Subcutaneous abdominal adipose tissue (tissue), 5 donors: ENCODE measurements at regions not wholly inside any gene's neighbourhood (a gene's known extent, or its start where the extent isn't known, plus 50 kb on each side); places are given as distances from the start of the nearest gene placed in this dataset.

ENCODE experiments used
- H3K27ac ChIP-seq: one replicate; pipeline ENCODE4 v1.7.0; 2013; ENCODE audit warnings: low read depth, mild to moderate bottlenecking, inconsistent platforms, low read length, moderate library complexity
- H3K27me3 ChIP-seq, 5 donors: one replicate each; pipeline ENCODE4 v1.7.0; 2013; ENCODE audit warnings: low read length in 5 of 5, inconsistent platforms in 1 of 5; ENCODE audit not compliant: control insufficient read depth in 5 of 5, insufficient read depth in 4 of 5
- H3K36me3 ChIP-seq, 5 donors: one replicate each; pipeline ENCODE4 v1.7.0; 2013; ENCODE audit warnings: low read length in 5 of 5; ENCODE audit not compliant: control insufficient read depth in 5 of 5, insufficient read depth in 5 of 5
- H3K4me1 ChIP-seq, 5 donors: one replicate each; pipeline ENCODE4 v1.7.0; 2013; ENCODE audit warnings: low read length in 5 of 5, mild to moderate bottlenecking in 3 of 5, moderate library complexity in 1 of 5; ENCODE audit not compliant: control insufficient read depth in 5 of 5, insufficient read depth in 5 of 5
- H3K4me3 ChIP-seq, 5 donors: one replicate each; pipeline ENCODE4 v1.7.0; 2013; ENCODE audit warnings: low read length in 5 of 5, low read depth in 1 of 5
- H3K9ac ChIP-seq, 5 donors: one replicate each; pipeline ENCODE4 v1.7.0; 2013; ENCODE audit warnings: low read length in 5 of 5, mild to moderate bottlenecking in 4 of 5, moderate library complexity in 3 of 5
- H3K9me3 ChIP-seq, 5 donors: one replicate each; pipeline ENCODE4 v1.7.0; 2013; ENCODE audit warnings: low read length in 5 of 5; ENCODE audit not compliant: control insufficient read depth in 5 of 5
- donor health status: healthy.
- donor health status: healthy.
- donor health status: healthy.
- donor health status: healthy.
- donor health status: healthy.

DNA sequence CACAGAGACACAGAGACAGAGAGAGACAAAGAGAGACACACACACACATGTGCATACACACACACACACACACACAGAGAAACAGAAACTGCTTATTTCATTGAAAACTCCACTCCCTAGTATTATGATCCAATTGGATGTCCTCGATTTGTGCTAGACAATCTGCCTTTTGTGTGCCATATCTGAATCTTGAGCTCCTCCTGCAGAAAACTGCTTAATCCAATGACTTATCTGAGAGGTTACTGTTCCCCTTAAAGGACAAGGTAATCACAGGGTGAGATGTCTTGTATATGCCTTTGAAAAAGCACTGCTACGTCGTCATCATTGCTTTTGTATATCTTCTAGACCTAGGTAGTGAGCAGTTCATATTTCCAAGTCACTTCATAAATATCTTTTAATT is 371.5 kb downstream of the LRIG3 start:
- no peak overlapping the region for H3K9ac ChIP-seq
- H3K36me3 ChIP-seq = no peaks in the 10 kb centered on the region
- H3K27ac ChIP-seq = no peak overlapping the region

DNA sequence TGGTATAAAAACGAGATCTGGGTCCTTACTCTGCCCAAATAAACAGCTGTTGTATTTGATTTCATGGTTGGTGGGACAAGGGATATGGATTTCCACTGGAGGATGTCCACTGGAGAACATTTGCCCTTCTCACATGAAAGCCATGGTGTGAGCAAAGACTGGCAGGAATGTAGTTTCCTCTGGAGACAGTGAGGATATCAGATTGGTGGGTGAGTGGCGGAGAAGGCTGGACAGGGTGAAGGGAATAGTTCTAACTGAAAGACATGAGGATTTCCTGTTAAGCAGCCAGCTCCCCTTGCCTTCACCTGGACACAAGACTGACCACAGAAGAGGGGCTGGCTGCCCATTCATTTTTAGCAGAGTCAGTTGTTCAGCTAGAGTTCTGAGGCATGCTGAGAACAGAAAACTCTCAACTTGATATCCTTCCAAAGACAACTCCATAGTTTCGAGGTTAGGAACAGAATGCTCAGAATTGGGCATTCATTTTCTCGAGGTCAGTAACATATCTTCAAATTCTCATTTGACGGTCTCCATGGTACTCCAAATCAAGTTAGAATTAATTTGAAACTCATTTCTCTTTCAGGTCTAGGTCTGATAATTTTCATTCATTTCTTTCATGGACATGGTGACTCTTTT is 365.7 kb downstream of the LRIG3 start:
- H3K36me3 ChIP-seq = no peaks in the 10 kb centered on the region
- H3K4me3 ChIP-seq = no peak overlapping the region
- no peak overlapping the region for H3K9ac ChIP-seq
- H3K27ac ChIP-seq = no peak overlapping the region
- H3K9me3 ChIP-seq = no peaks in the 10 kb centered on the region
- no peaks in the 10 kb centered on the region for H3K27me3 ChIP-seq
- H3K4me1 ChIP-seq = peaks cover 0 to 4% (median 0%) of the 10 kb centered on the region in 5 donors

More for the DNA sequence above, 371.5 kb downstream of the LRIG3 start:
- no peaks in the 10 kb centered on the region for H3K4me1 ChIP-seq
- no peaks in the 10 kb centered on the region for H3K9me3 ChIP-seq
- no peak overlapping the region for H3K4me3 ChIP-seq
- no peaks in the 10 kb centered on the region for H3K27me3 ChIP-seq

DNA sequence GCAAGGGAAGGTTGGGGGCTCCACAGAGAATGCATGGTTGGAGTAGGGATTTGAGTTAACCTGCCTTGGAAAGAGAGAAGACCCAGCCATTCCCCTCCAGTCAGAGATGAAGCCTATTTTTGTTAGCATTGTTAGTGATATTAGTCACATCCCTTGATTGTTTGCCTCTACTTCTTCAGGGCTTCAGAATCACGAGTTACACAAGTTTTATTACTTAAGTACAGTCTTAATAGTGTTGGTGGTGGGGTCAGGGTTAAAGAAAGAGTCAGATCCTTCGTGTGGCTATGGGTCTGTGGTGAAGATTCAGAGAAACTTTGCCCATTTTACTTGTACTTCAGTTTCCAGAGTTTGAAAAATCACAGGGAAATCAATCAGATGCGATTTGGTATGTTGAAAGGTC is 363.1 kb downstream of the LRIG3 start:
- Histone ChIP-seq H3K27ac (no peak overlapping the region), H3K27me3 (no peaks in the 10 kb centered on the region), H3K4me3 (no peak overlapping the region), H3K4me1 (peaks cover 0 to 4% (median 0%) of the 10 kb centered on the region in 5 donors), H3K36me3 (no peaks in the 10 kb centered on the region), H3K9ac (no peak overlapping the region), H3K9me3 (no peaks in the 10 kb centered on the region)

DNA sequence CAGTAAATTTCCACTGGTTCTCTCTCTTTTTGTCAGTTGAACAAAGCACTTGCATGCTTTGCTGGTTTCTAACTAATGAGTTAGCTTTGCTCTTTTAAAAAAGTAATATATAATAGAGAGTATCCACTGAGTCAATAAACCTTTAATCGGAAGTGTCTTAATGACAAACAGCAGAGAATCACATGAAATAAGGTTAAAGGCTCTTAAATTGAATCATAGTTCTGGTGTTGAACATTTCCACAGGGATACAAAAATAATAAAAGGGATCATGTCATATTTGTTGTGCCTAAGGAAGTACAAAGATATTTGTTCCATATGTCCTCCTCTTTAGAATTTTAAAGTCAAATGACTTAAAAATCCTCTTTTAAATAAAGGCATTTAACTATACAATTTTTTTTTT is 362.6 kb downstream of the LRIG3 start:
- H3K27ac ChIP-seq = no peak overlapping the region
- H3K9me3 ChIP-seq = no peaks in the 10 kb centered on the region
- H3K9ac ChIP-seq = no peak overlapping the region
- H3K4me3 ChIP-seq = no peak overlapping the region
- H3K27me3 ChIP-seq = no peaks in the 10 kb centered on the region
- H3K4me1 ChIP-seq = peaks cover 0 to 4% (median 0%) of the 10 kb centered on the region in 5 donors
- H3K36me3 ChIP-seq = no peaks in the 10 kb centered on the region

DNA sequence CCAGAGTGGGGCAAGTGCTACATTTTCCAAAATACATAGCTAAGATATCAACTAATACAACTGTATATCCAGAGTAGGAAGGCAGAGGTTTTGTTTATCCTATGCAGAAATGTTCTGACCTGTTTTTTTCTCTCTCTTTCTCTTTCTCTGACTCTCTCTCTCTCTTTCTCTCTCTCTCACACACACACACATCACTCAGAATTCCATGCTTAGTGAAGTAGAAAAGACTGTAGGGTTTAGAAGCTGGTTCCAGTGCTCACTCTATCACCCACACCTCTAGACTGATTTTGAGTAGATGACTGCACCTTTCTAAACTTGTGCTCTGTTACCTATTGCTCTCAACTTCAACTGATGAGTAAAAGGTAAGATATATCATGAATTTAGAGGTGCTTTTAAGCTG is 356.7 kb downstream of the LRIG3 start:
- Histone ChIP-seq H3K9ac (no peak overlapping the region), H3K27ac (no peak overlapping the region), H3K4me1 (no peaks in the 10 kb centered on the region), H3K9me3 (no peaks in the 10 kb centered on the region), H3K27me3 (no peaks in the 10 kb centered on the region), H3K36me3 (no peaks in the 10 kb centered on the region), H3K4me3 (no peak overlapping the region)

DNA sequence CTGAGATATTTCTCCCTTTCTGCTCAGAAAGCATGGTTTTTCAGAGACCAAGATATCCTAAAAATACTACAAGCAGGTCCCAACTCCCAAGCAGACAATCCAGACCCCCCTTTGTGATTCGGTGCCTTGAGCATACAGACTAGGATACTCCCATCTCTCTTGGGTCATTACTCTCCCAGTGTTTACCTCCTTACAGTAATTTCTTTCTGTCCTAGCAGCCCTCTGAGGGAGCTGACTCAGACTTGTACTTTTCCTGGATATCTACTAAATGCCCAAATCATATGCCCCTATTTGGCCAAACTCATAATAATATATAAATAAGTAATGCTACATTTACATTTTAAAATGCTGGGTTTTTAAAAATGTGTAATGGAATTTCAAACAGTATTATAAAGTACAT is 355.6 kb downstream of the LRIG3 start:
- no peaks in the 10 kb centered on the region for H3K4me1 ChIP-seq
- no peaks in the 10 kb centered on the region for H3K36me3 ChIP-seq
- no peak overlapping the region for H3K4me3 ChIP-seq
- no peak overlapping the region for H3K27ac ChIP-seq
- H3K9ac ChIP-seq = no peak overlapping the region
- no peaks in the 10 kb centered on the region for H3K27me3 ChIP-seq
- no peaks in the 10 kb centered on the region for H3K9me3 ChIP-seq

DNA sequence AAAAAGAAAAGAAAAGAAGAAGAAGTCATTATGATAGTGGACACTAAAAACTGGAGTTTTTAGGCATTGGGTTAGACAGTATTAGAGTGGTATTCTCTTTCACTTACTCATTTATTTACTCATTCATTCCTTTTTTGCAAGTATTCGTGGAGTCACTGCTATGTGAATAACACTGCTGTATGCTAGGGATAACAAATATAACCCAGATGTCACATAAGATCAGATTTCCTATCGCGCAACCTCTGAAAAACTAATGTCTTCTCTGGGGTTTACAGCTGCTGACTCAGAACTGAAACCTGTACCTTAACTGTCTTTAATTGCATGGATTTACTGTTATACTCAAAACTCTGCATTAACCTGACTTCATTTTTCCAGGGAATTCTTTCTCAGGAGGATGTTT is 353.7 kb downstream of the LRIG3 start:
- no peak overlapping the region for H3K9ac ChIP-seq
- H3K36me3 ChIP-seq = no peaks in the 10 kb centered on the region
- no peak overlapping the region for H3K27ac ChIP-seq
- no peak overlapping the region for H3K4me3 ChIP-seq
- no peaks in the 10 kb centered on the region for H3K27me3 ChIP-seq
- H3K9me3 ChIP-seq = no peaks in the 10 kb centered on the region
- no peaks in the 10 kb centered on the region for H3K4me1 ChIP-seq

DNA sequence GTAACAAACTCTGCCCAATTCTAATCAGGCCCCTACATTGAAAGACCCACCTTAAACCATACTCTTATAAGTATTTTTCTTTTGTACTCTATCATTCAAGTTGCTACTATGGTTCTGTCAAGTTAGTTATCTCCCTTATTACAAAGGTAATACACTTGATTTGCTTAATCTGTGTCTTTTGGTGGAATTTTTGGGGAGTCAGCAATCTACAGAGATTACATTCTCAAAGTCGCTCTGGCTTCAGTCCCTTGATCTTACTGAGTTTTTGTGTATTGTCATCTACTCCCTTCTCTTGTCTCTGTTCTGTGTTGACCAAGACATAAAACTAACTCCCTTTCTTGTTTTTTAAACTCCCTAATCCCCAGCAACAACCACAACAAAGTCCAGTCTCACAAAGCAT is 353.1 kb downstream of the LRIG3 start:
- Histone ChIP-seq H3K36me3 (no peaks in the 10 kb centered on the region), H3K27me3 (no peaks in the 10 kb centered on the region), H3K9ac (no peak overlapping the region), H3K9me3 (no peaks in the 10 kb centered on the region), H3K27ac (no peak overlapping the region), H3K4me3 (no peak overlapping the region), H3K4me1 (no peaks in the 10 kb centered on the region)

DNA sequence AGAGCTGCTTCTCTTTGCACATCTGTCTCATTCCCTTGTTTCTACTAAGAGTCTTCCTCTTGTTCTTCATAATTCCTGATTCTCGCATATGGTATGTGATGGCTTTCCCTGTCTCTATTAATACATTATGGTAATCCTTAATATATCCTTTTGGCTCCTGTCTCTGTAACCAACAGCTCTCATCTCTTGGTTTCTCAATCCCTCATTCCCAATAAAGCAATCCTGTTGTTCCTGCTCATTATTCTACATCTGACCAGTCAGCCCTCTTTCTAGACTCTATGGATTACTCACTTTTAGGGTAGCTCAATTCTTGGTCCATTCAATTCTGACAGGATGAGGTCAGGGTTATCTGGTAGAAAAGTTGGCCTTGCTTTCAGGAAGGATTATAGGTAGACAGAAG is 349.9 kb downstream of the LRIG3 start:
- Histone ChIP-seq H3K9me3 (no peaks in the 10 kb centered on the region), H3K4me1 (peaks cover 0 to 3% (median 0%) of the 10 kb centered on the region in 5 donors), H3K27ac (no peak overlapping the region), H3K9ac (no peak overlapping the region), H3K27me3 (no peaks in the 10 kb centered on the region), H3K36me3 (no peaks in the 10 kb centered on the region), H3K4me3 (no peak overlapping the region)

DNA sequence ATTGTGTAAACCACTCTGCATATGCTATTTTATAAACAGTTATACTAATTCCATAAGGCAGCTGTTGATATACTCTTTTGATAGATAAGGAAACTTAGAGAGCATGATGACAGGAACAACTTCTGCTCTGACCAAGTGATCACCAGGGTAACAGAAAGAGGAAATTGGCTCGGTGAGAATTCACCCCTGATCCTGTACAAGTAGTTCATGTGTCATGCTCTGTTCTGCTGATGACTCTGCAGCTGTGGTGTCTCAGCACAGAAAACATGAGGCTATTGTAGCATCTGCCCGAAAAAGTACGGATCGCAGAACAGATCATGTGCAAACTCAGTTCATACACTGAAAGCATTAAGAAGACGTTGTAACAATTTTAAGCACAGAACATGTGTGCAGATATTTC is 345.0 kb downstream of the LRIG3 start:
- Histone ChIP-seq H3K36me3 (no peaks in the 10 kb centered on the region), H3K4me3 (peak overlapping the region in 1 of 5 donors; percentile 38), H3K4me1 (peaks cover 0 to 7% (median 0%) of the 10 kb centered on the region in 5 donors), H3K9me3 (no peaks in the 10 kb centered on the region), H3K27ac (no peak overlapping the region), H3K27me3 (no peaks in the 10 kb centered on the region), H3K9ac (no peak overlapping the region)

DNA sequence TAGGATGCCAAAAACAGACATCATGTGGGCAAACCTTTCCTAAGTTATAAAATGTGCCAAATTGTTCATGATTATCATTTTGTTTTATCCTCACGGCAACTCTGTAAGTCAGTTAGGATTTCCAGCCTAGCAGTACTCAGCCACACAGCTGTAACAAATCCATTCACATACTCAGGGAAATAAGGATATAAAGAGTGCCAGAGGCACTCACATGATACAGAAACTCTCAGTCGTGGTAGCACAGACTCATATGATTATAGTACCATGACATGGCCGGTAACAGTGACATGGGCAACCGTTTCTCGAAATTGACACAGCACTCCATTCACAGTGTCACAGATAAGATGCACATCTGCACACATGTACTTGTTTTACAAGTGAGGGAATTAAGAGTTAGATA is 344.2 kb downstream of the LRIG3 start:
- no peaks in the 10 kb centered on the region for H3K9me3 ChIP-seq
- peaks cover 0 to 7% (median 0%) of the 10 kb centered on the region in 5 donors for H3K4me1 ChIP-seq
- H3K27me3 ChIP-seq = no peaks in the 10 kb centered on the region
- H3K27ac ChIP-seq = no peak overlapping the region
- no peak overlapping the region for H3K9ac ChIP-seq
- no peaks in the 10 kb centered on the region for H3K36me3 ChIP-seq
- no peak overlapping the region for H3K4me3 ChIP-seq
